ENCODE measurements at regions not wholly inside any gene's neighbourhood (a gene's known extent, or its start where the extent isn't known, plus 50 kb on each side); places are given as distances from the start of the nearest gene placed in this dataset.

DNA sequence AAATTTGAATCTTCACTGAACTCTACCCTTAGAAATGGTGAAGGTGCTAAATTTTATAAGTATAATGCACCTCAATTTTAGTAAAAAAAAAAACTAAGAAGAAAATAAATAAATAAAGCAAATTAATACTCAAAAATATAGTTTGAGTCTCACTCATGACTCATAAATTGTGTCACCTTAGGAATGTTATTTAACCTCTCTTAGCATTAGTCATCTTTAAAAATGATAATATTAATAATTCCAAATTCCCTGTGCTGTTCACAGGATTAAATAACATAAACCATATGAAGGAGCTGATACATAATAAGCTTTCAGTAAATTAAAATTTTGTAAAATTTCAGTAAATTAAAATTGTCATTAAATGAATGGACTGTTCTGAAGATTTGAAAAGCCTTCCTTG lies 339.8 kb upstream of the RGMB start:
- TF ChIP-seq, protein P1, sequence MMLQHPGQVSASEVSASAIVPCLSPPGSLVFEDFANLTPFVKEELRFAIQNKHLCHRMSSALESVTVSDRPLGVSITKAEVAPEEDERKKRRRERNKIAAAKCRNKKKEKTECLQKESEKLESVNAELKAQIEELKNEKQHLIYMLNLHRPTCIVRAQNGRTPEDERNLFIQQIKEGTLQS (IDR thresholded peaks at IDR 0.05; ENCODE audit: insufficient read depth, low read depth, low read length), result no peak
- TF ChIP-seq, protein P2, sequence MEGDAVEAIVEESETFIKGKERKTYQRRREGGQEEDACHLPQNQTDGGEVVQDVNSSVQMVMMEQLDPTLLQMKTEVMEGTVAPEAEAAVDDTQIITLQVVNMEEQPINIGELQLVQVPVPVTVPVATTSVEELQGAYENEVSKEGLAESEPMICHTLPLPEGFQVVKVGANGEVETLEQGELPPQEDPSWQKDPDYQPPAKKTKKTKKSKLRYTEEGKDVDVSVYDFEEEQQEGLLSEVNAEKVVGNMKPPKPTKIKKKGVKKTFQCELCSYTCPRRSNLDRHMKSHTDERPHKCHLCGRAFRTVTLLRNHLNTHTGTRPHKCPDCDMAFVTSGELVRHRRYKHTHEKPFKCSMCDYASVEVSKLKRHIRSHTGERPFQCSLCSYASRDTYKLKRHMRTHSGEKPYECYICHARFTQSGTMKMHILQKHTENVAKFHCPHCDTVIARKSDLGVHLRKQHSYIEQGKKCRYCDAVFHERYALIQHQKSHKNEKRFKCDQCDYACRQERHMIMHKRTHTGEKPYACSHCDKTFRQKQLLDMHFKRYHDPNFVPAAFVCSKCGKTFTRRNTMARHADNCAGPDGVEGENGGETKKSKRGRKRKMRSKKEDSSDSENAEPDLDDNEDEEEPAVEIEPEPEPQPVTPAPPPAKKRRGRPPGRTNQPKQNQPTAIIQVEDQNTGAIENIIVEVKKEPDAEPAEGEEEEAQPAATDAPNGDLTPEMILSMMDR (IDR thresholded peaks at IDR 0.05; ENCODE audit: control extremely low read depth in 1 of 3, insufficient read depth in 1 of 3, low read depth in 1 of 3, low read length in 3 of 3), result no peak
- TF ChIP-seq CBX5 (IDR thresholded peaks at IDR 0.05; ENCODE audit: low read depth, low read length) (no peak), CREB1 (IDR thresholded peaks at IDR 0.05) (no peak), SRF (IDR thresholded peaks at IDR 0.05; ENCODE audit: low read depth, low read length) (no peak), CBX8 (IDR thresholded peaks at IDR 0.05; ENCODE audit: borderline replicate concordance, low read depth, low read length) (no peak)
- TF ChIP-seq, protein P3, sequence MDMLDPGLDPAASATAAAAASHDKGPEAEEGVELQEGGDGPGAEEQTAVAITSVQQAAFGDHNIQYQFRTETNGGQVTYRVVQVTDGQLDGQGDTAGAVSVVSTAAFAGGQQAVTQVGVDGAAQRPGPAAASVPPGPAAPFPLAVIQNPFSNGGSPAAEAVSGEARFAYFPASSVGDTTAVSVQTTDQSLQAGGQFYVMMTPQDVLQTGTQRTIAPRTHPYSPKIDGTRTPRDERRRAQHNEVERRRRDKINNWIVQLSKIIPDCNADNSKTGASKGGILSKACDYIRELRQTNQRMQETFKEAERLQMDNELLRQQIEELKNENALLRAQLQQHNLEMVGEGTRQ (IDR thresholded peaks at IDR 0.05; ENCODE audit: low read length), result no peak

Data from H1 (cell line).